IPS-18c (cell line): ENCODE measurements at regions not wholly inside any gene's neighbourhood (a gene's known extent, or its start where the extent isn't known, plus 50 kb on each side); places are given as distances from the start of the nearest gene placed in this dataset.
"Not testable (repeated sequence)": the region's sequence is repeated elsewhere in the genome, so short reads cannot be mapped to it uniquely, and the experiment has no call there.

Experiments used
- H3K4me3 ChIP-seq: 2 replicates; pipeline ENCODE4 v1.7.0; 2013; ENCODE audit warnings: low read depth, mild to moderate bottlenecking, low read length, moderate library complexity; ENCODE audit not compliant: insufficient read depth
- H3K9me3 ChIP-seq: one replicate; pipeline ENCODE4 v1.6.1; 2013; ENCODE audit warnings: mild to moderate bottlenecking, low read length, moderate library complexity; ENCODE audit not compliant: control insufficient read depth, insufficient read depth

DNA sequence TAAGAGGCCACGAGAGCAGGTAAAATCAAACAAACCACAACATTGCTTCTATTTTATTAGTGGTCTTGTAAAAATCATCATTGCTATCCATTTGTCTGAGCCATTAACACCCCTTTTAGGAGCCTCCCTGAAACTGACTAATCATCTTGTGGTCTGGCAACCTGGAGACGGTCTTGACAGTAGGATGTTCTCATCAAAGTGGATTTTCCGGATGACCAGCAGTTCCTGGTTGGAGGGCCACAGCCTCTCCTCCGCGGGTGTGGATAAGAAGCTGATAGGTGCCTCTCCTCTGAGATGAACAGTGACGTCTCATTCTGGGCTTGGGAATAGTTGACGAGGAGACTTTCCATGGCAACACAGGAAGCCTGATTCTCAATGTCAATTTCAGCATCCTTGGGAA is 490.7 kb downstream of the TYW1 start:
- Histone ChIP-seq H3K9me3 (peaks cover 10% of the 10 kb centered on the region), H3K4me3 (no peak overlapping the region)

DNA sequence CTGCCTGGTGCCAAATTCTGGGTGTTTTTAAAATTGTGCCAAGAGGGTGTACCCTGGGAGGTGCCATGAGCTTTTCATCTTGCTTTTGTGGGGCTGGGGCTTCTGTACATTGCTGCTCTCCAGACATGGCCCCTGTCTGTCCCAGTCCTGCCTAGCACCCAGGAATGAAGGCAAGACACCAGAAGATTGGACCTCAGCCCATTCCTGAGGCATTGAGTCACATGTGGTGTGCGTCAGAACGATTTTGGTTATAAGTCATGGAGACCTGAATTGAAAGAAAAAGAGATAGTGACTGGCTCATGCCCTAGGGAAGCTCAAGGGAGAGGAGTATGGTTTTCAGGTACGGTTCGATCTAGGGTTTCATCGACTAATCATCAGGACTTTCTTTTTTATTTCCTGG is 493.2 kb downstream of the TYW1 start:
- Histone ChIP-seq H3K9me3 (peaks cover 18% of the 10 kb centered on the region), H3K4me3 (no peak overlapping the region)

DNA sequence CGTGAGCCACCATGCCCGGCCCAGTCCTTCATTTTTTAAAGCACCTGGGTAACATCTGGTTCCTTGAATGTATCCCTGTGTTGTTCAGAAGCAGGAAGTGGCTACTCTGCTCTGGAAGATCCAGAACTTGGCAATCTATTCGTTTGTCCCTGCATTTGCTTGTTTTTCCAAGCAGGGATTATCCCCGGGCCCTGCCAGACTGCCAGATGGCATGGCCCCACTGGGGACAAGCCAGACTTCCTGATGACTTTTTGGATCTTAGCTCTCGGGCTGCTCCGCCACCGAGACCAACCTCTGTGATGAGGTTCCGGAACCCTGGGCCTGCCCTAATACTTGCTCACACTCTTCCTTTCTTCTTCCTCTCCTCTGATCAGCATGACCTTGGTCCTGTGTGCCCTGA is 496.7 kb downstream of the TYW1 start:
- no peak overlapping the region for H3K4me3 ChIP-seq
- peaks cover 26% of the 10 kb centered on the region for H3K9me3 ChIP-seq

DNA sequence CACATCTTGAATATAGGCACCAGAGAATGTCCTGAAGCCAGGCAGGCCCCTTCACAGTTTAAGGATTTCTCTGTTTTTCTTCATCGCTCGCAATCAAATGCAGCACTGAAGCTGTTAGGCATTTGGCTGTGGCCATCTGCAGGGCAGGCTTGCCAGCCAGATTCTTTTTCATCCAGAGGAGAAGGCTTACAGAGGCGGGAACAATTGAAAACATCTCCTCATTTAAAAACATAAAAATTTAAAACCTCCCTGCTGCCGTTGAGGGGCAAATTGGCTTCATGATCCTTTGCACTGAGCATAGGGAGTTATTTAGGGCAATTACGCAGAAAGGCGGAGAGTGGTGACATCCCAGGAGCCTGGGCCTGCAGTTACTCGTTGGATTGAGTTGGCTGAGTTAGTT is 500.0 kb downstream of the TYW1 start:
- peaks cover 24% of the 10 kb centered on the region for H3K9me3 ChIP-seq
- H3K4me3 ChIP-seq = no peak overlapping the region

DNA sequence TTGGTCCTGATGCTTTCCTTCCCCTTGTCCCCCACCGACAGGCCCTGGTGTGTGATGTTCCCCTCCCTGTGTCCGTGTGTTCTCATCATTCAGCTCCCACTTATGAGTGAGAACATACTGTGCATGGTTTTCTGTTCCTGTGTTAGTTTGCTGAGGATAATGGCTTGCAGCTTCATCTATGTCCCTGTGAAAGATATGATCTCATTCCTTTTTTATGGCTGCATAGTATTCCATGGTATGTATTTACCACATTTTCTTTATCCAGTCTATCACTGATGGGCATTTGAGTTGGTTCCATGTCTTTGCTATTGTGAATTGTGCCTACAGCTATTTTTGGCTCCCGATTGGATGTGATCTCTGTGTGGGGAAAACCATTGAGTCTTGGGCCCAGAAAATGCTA is 501.3 kb downstream of the TYW1 start:
- H3K9me3 ChIP-seq = peaks cover 31% of the 10 kb centered on the region
- H3K4me3 ChIP-seq = not testable (repeated sequence)

DNA sequence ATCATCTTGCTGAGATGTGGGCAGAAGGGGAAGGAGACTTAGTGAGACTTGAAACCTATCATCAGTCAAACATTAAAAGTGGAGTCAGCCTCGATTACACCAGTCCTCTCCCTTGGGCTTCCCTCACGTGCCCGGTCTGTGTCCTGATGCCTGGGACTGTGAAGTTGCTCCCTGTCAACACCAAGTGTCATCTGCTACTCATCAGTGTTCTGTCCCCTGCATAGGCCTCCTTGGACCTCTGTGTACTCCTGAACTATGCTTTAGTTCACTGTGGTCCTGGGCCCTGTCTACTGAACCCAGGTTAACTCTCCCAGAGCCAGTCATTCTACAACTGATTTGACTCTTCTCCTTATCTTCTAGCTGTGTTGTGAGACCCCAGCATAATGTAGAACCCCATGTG is 506.3 kb downstream of the TYW1 start:
- Histone ChIP-seq H3K4me3 (no peak overlapping the region), H3K9me3 (peaks cover 33% of the 10 kb centered on the region)

DNA sequence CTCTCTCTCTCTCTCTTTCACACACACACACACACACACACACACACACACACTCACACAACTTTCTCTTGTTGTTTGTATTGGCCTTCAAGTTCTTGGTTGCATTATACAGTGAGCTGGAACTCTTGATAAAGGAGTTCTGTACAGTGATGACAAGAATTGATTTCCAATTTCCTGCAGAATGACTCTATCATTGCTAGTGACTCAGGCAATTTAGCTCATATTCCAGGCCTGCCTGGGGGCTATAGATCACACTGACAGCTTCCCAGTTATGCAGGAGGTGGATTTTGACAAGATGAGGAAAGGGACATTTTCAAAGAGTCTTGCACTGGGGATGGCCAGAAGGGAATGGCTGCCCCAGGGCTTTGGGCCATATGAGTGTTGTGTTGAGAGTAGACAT is 508.8 kb downstream of the TYW1 start:
- H3K9me3 ChIP-seq = peaks cover 24% of the 10 kb centered on the region
- H3K4me3 ChIP-seq = no peak overlapping the region

DNA sequence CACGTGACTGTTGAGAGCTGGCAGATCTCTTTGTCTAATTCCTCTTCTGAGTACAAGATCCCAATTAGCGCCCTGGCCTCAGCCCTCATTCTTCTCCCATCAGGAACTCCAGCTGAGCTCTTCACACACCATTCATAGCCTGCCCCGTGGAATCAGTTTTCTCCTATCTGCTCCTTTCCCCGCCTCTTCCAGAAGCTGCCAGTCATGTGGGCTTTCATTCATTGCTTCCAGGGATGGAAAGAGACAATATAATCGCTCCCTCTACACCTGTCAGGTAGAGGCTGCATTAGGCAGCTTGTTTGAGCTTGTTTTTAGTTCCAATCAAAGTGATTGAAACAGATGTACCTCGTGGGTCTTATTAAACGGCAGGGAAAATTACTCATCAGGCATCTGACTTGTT is 515.8 kb downstream of the TYW1 start:
- peaks cover 9% of the 10 kb centered on the region for H3K9me3 ChIP-seq
- H3K4me3 ChIP-seq = no peak overlapping the region

DNA sequence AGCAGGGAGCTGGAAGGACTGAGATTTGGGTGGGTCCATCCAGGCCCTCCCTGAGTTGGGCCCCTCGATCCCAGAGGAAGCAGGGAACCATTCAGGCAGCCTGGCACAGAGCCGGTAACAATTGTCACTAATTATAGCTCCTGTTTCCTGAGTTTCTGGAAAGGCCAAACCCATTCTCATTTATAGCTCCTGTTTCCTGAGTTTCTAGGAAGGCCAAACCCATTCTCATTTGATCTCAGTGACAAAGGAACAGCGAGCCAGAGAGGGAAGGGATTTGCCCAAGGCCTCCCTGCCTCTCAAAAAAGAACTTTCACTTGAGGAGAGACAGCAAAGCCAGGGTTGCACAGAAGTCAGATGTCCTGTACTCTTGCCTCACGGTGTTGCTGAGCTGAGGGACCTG is 521.9 kb downstream of the TYW1 start:
- no peak overlapping the region for H3K4me3 ChIP-seq

DNA sequence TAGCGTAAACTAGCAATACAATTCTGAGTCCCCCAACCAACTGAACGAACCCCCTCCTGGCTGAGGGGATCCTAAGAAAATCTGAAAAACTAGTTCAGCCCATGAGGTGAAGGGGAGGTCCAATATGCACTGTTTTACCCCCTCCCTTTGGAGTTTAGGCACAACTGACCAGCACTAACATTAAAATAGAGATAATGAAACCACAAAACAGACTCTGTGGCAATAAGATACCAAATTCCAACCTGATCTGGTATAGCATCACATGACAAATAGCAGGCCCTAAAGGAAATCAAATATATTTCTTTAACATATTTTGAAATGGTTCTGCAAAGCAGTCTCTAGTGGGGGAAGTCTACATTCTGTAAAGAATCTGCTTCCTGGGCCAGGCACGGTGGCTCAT is 522.5 kb downstream of the TYW1 start:
- no peak overlapping the region for H3K4me3 ChIP-seq
- peaks cover 18% of the 10 kb centered on the region for H3K9me3 ChIP-seq

More for the DNA sequence above, 521.9 kb downstream of the TYW1 start:
- peaks cover 16% of the 10 kb centered on the region for H3K9me3 ChIP-seq

DNA sequence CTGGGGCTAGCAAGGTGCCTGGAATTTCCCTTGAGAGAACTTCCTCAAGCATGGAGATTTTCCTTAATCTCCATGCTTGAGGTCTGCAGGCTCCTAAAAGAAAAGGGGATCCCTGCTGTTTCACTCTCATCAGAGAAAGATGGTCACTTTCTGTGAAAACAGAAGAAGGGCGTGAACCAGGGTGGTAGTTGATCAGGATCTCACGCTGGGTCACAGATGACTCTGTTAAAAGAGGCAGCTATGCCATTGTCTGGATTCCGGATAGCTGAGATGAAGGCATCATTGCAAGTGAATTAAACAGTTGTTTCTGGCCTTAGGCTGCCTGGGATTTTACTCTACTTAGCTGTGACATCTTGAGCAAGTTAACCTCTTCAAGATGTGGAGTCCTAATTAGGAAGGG is 525.9 kb downstream of the TYW1 start:
- H3K9me3 ChIP-seq = peaks cover 32% of the 10 kb centered on the region
- H3K4me3 ChIP-seq = no peak overlapping the region

DNA sequence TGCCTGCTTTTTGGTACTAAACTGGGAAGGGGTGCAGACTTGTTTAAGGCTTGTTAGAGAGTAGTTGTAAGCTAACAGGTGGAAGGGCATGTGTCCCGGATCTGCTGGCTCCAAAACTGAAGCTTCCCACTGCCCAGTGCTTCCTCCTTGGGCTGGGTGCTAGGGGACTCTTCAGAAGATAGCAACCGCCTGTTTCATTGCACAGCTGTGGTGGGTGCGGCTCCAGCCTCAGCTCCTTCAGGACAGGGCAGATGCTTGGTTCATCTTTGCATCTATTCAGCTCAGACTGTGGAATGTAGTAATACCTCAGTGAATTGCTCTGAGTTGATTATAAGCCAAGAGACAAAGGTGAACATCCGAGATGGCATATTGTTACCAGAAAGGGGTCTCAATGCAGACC is 527.1 kb downstream of the TYW1 start:
- peaks cover 30% of the 10 kb centered on the region for H3K9me3 ChIP-seq
- no peak overlapping the region for H3K4me3 ChIP-seq

DNA sequence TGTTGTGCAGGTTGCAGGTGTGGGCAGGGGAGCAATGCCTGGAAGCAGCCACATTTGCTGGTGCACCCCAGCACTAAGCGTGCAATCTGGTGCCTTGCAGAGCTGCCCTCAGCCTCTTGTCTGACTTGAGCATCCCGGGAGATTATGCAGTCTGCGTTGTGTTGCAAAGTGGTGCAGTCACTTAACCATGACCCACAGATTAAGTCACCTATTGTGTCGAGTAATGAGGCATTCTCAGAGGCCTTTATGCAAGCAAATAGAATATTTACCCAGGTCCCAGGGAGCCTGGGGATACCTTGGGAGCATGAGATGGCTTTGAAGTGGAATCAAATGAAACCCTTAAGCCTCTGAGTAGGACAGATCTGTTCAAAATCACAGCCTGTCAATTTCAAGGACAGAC is 529.0 kb downstream of the TYW1 start:
- Histone ChIP-seq H3K4me3 (peak overlapping the region; percentile 5; the same call in 1 of the 2 replicates), H3K9me3 (peaks cover 26% of the 10 kb centered on the region)

DNA sequence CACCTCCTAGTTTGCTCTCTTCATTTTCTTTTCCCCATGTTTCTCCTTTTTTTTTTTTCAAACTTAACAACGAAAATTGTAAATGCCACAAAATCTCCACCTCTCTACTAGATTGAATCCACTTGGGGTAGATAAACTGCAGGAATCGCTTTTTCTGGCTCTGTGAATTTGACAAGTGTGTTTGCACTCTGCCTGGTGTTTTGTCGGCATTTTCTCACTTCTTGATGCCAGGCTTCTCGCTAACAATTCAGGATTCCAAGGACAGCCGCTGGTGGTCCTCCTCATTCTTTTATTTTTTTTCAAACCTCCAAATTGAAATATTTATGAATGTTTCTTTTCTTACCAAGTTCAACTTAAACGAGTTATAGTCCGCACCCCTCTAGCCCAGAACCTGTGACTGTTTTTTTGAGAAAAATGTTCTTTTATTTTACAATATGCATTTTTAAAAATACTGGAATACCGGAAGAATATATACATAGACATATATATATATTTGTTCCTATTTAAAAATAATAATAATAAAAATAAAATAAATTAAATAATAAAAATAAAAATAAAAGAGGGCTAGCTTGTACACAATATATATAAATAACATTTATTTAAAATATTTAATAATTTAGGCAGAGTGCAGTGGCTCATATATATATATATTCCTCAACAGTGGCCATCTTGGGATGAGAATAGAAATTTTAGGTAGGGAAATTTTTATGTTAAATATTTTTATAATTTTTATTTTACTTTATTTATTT is 538.8 kb downstream of the TYW1 start:
- peaks cover 14% of the 10 kb centered on the region for H3K9me3 ChIP-seq
- no peak overlapping the region for H3K4me3 ChIP-seq

DNA sequence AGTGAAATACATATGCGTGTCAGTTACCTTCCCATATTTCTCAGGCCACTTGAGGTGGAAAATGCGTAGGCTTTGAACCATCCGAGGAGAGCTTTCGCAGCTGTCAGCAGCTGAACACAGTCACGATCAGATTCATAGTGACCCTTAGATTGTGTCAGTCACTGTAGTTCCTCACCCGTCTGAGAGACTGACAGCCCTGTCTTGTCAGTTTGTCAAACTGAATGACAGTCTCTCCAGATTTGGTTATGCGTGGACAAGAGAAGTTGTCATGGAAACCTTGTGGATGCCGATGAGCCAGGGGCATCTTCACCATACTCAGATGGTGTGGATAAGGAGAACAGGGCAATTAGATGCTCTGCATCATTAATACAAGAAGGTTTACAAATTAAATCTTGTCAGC is 546.3 kb downstream of the TYW1 start:
- Histone ChIP-seq H3K4me3 (no peak overlapping the region), H3K9me3 (peaks cover 28% of the 10 kb centered on the region)

DNA sequence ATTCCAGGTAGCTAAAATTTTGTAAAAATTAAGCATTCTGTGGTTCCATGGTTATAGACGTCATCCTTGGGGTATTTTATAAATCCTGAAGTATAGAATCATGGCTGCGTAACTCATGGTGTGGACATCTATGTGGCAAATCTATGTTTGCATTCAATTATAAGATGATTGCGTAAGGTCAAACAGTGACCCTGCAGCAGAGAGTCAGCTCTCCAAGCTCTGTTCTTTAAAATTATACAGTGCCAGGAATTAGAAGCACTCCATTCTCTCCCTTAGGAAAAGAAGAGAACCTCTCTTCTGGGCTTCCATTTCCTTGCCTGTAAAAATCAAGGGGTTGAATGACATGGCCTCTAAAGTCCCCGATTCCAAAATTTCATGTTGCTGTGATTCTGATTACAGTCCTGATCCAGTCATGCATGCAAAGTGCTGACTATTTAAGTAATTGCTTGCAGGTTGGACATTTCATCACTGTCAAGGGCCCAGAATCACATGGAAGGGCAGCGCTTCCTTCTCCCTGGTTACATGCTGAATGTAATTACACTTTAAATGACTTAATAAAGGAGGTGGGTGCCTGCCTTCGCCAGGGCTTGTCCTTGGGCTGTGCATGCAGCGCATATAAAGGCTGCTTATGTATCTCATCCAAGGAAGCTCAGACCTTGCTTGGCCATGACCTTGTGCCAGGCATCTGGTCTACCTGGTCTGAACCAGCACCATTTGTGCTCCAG is 550.7 kb downstream of the TYW1 start:
- Histone ChIP-seq H3K4me3 (no peak overlapping the region), H3K9me3 (peaks cover 16% of the 10 kb centered on the region)

DNA sequence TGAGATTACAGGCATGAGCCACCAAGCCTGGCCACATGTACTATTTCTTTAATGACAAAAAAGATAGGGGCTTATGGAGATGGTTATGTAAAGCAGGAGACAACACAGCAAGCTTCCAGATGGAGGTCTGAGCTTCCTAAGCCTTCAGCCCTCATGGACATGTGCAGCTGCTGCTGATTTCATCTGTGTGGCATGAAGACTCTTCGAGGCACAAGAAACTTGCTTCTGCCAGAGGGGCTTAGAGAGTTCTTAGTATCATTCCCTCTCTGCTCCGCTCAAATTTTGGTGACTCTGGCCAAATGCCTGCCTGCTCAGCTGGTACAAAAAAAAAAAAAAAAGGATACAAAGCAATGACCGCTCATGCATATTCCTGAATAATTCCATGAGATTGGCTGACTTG is 552.5 kb downstream of the TYW1 start:
- H3K4me3 ChIP-seq = no peak overlapping the region
- H3K9me3 ChIP-seq = peaks cover 18% of the 10 kb centered on the region

DNA sequence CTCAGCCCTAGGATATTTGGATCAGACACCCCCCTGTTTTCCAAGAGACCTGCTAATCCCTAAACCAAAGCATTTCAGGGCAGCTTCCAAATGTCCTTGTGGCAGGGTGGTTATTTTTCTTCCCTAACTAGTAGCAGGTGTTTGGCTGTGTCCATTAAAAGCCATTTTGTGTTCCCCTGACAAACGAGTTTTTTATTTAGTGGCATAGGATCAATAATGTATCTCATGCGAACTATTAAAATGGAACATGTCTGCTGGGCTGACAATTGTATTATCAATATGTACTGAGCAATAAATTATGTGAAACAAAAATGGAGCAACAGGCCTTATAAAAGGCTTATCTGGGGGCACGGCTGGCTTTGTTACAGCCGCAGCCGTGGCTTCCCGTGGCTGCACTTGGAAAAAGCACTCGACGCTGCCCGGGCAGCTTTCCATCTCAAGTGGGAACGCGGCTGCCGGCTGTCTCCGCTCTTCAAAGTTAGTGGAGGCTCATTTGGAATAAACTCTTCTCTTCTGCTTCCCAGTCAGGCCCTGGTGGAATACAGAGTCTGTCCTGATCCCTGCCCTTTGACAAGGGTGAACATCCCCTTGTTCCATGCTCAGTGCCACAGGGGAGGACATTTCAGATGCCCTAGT is 554.3 kb downstream of the TYW1 start:
- Histone ChIP-seq H3K9me3 (peaks cover 20% of the 10 kb centered on the region), H3K4me3 (no peak overlapping the region)
